ENCODE measurements at regions not wholly inside any gene's neighbourhood (a gene's known extent, or its start where the extent isn't known, plus 50 kb on each side); places are given as distances from the start of the nearest gene placed in this dataset.

- Histone ChIP-seq H3K4me1 (replicated peaks) (no peaks in the 10 kb centered on the region), H3K27me3 (replicated peaks; ENCODE audit: insufficient read depth) (no peaks in the 10 kb centered on the region), H3K36me3 (no peaks in the 10 kb centered on the region), H3K9me3 (no peaks in the 10 kb centered on the region), H3K4me3 (no peak overlapping the region), H3K27ac (no peak overlapping the region)
- intact Hi-C loops (cut with DNase I), result no loop called here
- TF ChIP-seq POLR2A (IDR thresholded peaks at IDR 0.05) (no peak), POLR2AphosphoS5 (IDR thresholded peaks at IDR 0.05) (no peak), CTCF (IDR thresholded peaks at IDR 0.05) (no peak)
- DNase-seq (ENCODE audit: low spot score), result no peak
- 58% methylated on average over 17 of the region's 17 CpGs for WGBS
Observed at GRCh38 chr16:88316151-88316550, 66.6 kb upstream of the ZNF469 start.

- Histone ChIP-seq H3K4me3 (no peak overlapping the region), H3K27me3 (replicated peaks; ENCODE audit: insufficient read depth) (no peaks in the 10 kb centered on the region), H3K4me1 (replicated peaks) (no peaks in the 10 kb centered on the region), H3K9me3 (no peaks in the 10 kb centered on the region), H3K36me3 (no peaks in the 10 kb centered on the region), H3K27ac (no peak overlapping the region)
- no peak for DNase-seq (ENCODE audit: low spot score)
- intact Hi-C loops (cut with DNase I), result no loop called here
- WGBS, result 93% methylated on average over 18 of the region's 18 CpGs
- no peak for TF ChIP-seq CTCF (IDR thresholded peaks at IDR 0.05)
- no peak for TF ChIP-seq POLR2AphosphoS5 (IDR thresholded peaks at IDR 0.05)
- TF ChIP-seq POLR2A (IDR thresholded peaks at IDR 0.05), result no peak
Observed at GRCh38 chr16:88316941-88317612, 65.7 kb upstream of the ZNF469 start.

- TF ChIP-seq POLR2A (IDR thresholded peaks at IDR 0.05) (no peak), POLR2AphosphoS5 (IDR thresholded peaks at IDR 0.05) (no peak), CTCF (IDR thresholded peaks at IDR 0.05) (no peak)
- no peak for DNase-seq (ENCODE audit: low spot score)
- H3K27ac ChIP-seq, result no peak overlapping the region
Observed at GRCh38 chr16:88317613-88317965, 65.2 kb upstream of the ZNF469 start.

GRCh38 chr16:88318051-88318450, 64.7 kb upstream of the ZNF469 start:
- no peaks in the 10 kb centered on the region for H3K9me3 ChIP-seq
- TF ChIP-seq POLR2AphosphoS5 (IDR thresholded peaks at IDR 0.05) (no peak), POLR2A (IDR thresholded peaks at IDR 0.05) (no peak), CTCF (IDR thresholded peaks at IDR 0.05) (no peak)
- H3K27me3 ChIP-seq (replicated peaks; ENCODE audit: insufficient read depth), result no peaks in the 10 kb centered on the region
- WGBS, result 86% methylated on average over 14 of the region's 14 CpGs
- no peak overlapping the region for H3K27ac ChIP-seq
- H3K36me3 ChIP-seq, result no peaks in the 10 kb centered on the region
- H3K4me1 ChIP-seq (replicated peaks), result no peaks in the 10 kb centered on the region
- no peak for DNase-seq (ENCODE audit: low spot score)
- no peak overlapping the region for H3K4me3 ChIP-seq
- intact Hi-C loops (cut with DNase I), result no loop called here

More at GRCh38 chr16:88317613-88317965, 65.2 kb upstream of the ZNF469 start:
- no peak overlapping the region for H3K4me3 ChIP-seq
- H3K4me1 ChIP-seq (replicated peaks), result no peaks in the 10 kb centered on the region
- 78% methylated on average over 9 of the region's 11 CpGs for WGBS
- H3K27me3 ChIP-seq (replicated peaks; ENCODE audit: insufficient read depth), result no peaks in the 10 kb centered on the region
- H3K36me3 ChIP-seq, result no peaks in the 10 kb centered on the region
- no peaks in the 10 kb centered on the region for H3K9me3 ChIP-seq
- intact Hi-C loops (cut with DNase I), result no loop called here

- Histone ChIP-seq H3K9me3 (no peaks in the 10 kb centered on the region), H3K27ac (no peak overlapping the region), H3K4me1 (replicated peaks) (no peaks in the 10 kb centered on the region), H3K27me3 (replicated peaks; ENCODE audit: insufficient read depth) (no peaks in the 10 kb centered on the region), H3K36me3 (no peaks in the 10 kb centered on the region), H3K4me3 (no peak overlapping the region)
- intact Hi-C loops (cut with DNase I), result no loop called here
- 42% methylated on average over 14 of the region's 14 CpGs for WGBS
- TF ChIP-seq POLR2A (IDR thresholded peaks at IDR 0.05) (no peak), POLR2AphosphoS5 (IDR thresholded peaks at IDR 0.05) (no peak), CTCF (IDR thresholded peaks at IDR 0.05) (no peak)
- DNase-seq (ENCODE audit: low spot score), result no peak
Observed at GRCh38 chr16:88318521-88318920, 64.2 kb upstream of the ZNF469 start.

Data from prostate gland (tissue), 2 donors.